ENCODE measurements at regions not wholly inside any gene's neighbourhood (a gene's known extent, or its start where the extent isn't known, plus 50 kb on each side); places are given as distances from the start of the nearest gene placed in this dataset.

GRCh38 chr15:29533647-29534046 lies 264.0 kb upstream of the NSMCE3 start:
- no peak overlapping the region for H4K91ac ChIP-seq (ENCODE audit: insufficient read length, low read depth, low read length)
- WGBS (ENCODE audit: extremely low coverage, insufficient read length, low lambda C conversion rate) = no CpG with 5 or more reads among the region's 5 CpGs
- H3K56ac ChIP-seq (ENCODE audit: insufficient read length, low read depth, low read length) = no peak overlapping the region
- H3K27me3 Mint-ChIP-seq (ENCODE audit: low read depth) = no peaks in the 10 kb centered on the region
- no peaks in the 10 kb centered on the region; the same call in 1 of the 2 replicates for H3K79me2 ChIP-seq (ENCODE audit: insufficient read depth, low read length)
- H2BK120ac ChIP-seq (ENCODE audit: low read depth, low read length, poor library complexity, severe bottlenecking) = no peak overlapping the region
- H3K36me3 Mint-ChIP-seq (ENCODE audit: insufficient read depth in 1 of 3, low read depth in 3 of 3) = no peaks in the 10 kb centered on the region
- H2AK5ac ChIP-seq (ENCODE audit: insufficient read length, low read length) = no peak overlapping the region
- no peak overlapping the region for H2BK15ac ChIP-seq (ENCODE audit: low read depth, low read length)
- H2BK12ac ChIP-seq (ENCODE audit: insufficient read length, low read depth, low read length) = no peak overlapping the region
- H3K27ac Mint-ChIP-seq = peak overlapping the region in 2 of 3 experiments; percentile 3; a peak in 4 of 7 replicates
- no peak overlapping the region for H3T11ph ChIP-seq (ENCODE audit: low read length)
- H3K4me3 Mint-ChIP-seq = no peak overlapping the region
- H3K4ac ChIP-seq (ENCODE audit: low read depth, low read length) = no peak overlapping the region
- H4K20me1 ChIP-seq (ENCODE audit: control insufficient read depth, insufficient read depth, insufficient read length) = peaks cover 3% of the 10 kb centered on the region
- no peaks in the 10 kb centered on the region for H3K9me3 ChIP-seq (ENCODE audit: control insufficient read depth, low read depth, low read length)
- no peaks in the 10 kb centered on the region for H3K79me1 ChIP-seq (ENCODE audit: insufficient read depth, low read depth, low read length, poor library complexity, severe bottlenecking)
- no peaks in the 10 kb centered on the region for H3K23me2 ChIP-seq (ENCODE audit: insufficient read length, low read depth, low read length, poor library complexity, severe bottlenecking)
- H3K4me2 ChIP-seq (ENCODE audit: insufficient read depth, insufficient read length, low read length) = no peak overlapping the region
- peak; percentile 46 for DNase-seq
- H3K27me3 ChIP-seq (ENCODE audit: insufficient read depth, low read length) = no peaks in the 10 kb centered on the region
- no peak overlapping the region for H2AFZ ChIP-seq (ENCODE audit: low read length)
- H2BK20ac ChIP-seq (ENCODE audit: low read depth, low read length, poor library complexity, severe bottlenecking) = no peak overlapping the region
- H3K14ac ChIP-seq (ENCODE audit: insufficient read depth, low read length) = no peak overlapping the region
- H3K18ac ChIP-seq (ENCODE audit: insufficient read length, low read depth, low read length) = no peak overlapping the region
- H3K4me1 ChIP-seq (ENCODE audit: insufficient read depth, low read length) = peaks cover 15% of the 10 kb centered on the region
- no peak overlapping the region for H3K9ac ChIP-seq (ENCODE audit: extremely low read depth, insufficient read length, low read length)
- no peak overlapping the region for H4K8ac ChIP-seq (replicated peaks; ENCODE audit: insufficient read length, low read depth, low read length)
- no peaks in the 10 kb centered on the region for H3K9me3 Mint-ChIP-seq
- peaks cover 36 to 37% of the 10 kb centered on the region in 2 experiments for H3K4me1 Mint-ChIP-seq
- TF ChIP-seq CTCF (conservative IDR thresholded peaks at IDR 0.05) = no peak
- H3K27ac ChIP-seq (ENCODE audit: insufficient read length, low read depth, low read length) = peak overlapping the region; percentile 47
- H4K5ac ChIP-seq (ENCODE audit: insufficient read length, low read depth, low read length) = no peak overlapping the region
- H3K23ac ChIP-seq (ENCODE audit: insufficient read length, low read depth, low read length) = no peak overlapping the region
- H2BK5ac ChIP-seq (ENCODE audit: insufficient read length, low read length) = no peak overlapping the region

All from H9 (cell line).